ENCODE measurements at regions not wholly inside any gene's neighbourhood (a gene's known extent, or its start where the extent isn't known, plus 50 kb on each side); places are given as distances from the start of the nearest gene placed in this dataset.

DNA sequence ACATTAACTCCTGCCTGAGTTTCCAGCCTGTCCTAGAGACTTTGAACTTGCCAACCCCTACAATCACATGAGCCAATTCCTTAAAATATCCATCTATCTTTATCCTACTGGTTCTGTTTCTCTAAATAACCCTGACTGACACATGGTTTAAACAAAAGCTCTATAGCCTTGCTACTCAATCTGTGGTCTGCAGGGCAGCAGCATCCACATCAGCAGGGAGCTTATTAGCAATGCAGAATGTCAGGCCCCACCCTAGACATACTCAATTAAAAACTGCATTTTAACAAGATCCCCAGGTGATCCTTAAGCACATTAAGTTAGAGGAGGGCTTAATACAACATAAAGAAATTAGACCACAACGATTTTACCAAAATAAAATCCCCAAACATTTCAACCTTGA, 108.3 kb upstream of the CPSF6 start:
- H4K20me1 ChIP-seq (ENCODE audit: insufficient read depth, low read length) = no peaks in the 10 kb centered on the region

DNA sequence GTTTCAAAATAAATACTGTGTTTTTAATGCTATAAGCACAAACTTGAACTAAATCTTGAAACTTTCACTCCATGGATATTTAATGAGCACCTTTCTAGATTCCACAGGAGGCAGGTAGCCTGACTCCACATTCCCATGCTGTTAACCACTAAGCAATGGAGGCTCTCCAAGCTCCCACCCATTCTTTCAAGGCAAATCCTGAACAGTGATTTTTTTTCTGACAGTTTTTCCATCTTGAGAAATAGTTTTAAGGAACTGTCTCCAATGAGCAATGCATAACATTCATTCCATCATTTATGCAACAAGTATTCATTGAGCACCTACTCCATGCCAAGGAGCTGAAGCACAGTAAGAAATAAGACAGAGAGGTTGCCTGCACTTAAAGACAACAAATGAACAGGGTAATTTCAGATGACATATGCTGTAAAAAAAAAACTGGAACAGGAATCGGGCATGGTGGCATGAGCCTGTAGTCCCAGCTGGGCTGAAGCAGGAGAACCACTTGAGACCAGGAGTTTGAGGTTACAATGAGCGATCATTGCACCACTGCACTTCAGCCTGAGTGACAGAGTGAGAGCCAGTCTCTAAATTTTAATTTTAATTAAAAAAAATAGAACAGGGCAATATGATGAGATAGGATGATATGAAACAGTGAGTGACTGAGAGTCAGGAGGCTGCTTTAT, 102.3 kb upstream of the CPSF6 start:
- Mint-ChIP-seq H3K27me3 (ENCODE audit: low read depth, unreplicated experiment) (peaks cover 8% of the 10 kb centered on the region), H3K27ac (ENCODE audit: unreplicated experiment) (no peak overlapping the region), H3K4me3 (ENCODE audit: unreplicated experiment) (no peak overlapping the region), H3K4me1 (ENCODE audit: low read depth, unreplicated experiment) (no peaks in the 10 kb centered on the region), H3K36me3 (ENCODE audit: low read depth, unreplicated experiment) (no peaks in the 10 kb centered on the region), H3K9me3 (ENCODE audit: unreplicated experiment) (peaks cover 21% of the 10 kb centered on the region)
- no peaks in the 10 kb centered on the region for H3K27me3 ChIP-seq (ENCODE audit: insufficient read depth, low read length)
- peaks cover 6% of the 10 kb centered on the region for H3K9me3 ChIP-seq (ENCODE audit: insufficient read depth, low read depth, low read length)
- no peaks in the 10 kb centered on the region for H3K79me2 ChIP-seq (ENCODE audit: insufficient read depth, low read length)
- FAIRE-seq (no peak), DNase-seq (ENCODE audit: low read depth) (no peak)
- H3K9ac ChIP-seq (ENCODE audit: low read length) = no peak overlapping the region
- H4K20me1 ChIP-seq (ENCODE audit: insufficient read depth, low read length) = no peaks in the 10 kb centered on the region
- no peak overlapping the region for H3K4me3 ChIP-seq (ENCODE audit: insufficient read depth, low read depth, low read length)
- H3K4me1 ChIP-seq (ENCODE audit: insufficient read depth, low read length) = no peaks in the 10 kb centered on the region
- H3K4me2 ChIP-seq (ENCODE audit: low read length) = no peak overlapping the region
- no peak overlapping the region for H2AFZ ChIP-seq (ENCODE audit: low read depth, low read length)
- H3K27ac ChIP-seq (ENCODE audit: low read depth, low read length) = no peak overlapping the region
- TF ChIP-seq EZH2 (IDR thresholded peaks at IDR 0.05; ENCODE audit: insufficient read depth, low read length) = no peak
- H3K36me3 ChIP-seq (ENCODE audit: insufficient read depth, low read length) = no peaks in the 10 kb centered on the region

More for the DNA sequence above, 108.3 kb upstream of the CPSF6 start:
- Histone ChIP-seq H3K4me3 (ENCODE audit: insufficient read depth, low read depth, low read length) (no peak overlapping the region), H3K9ac (ENCODE audit: low read length) (no peak overlapping the region), H3K79me2 (ENCODE audit: insufficient read depth, low read length) (no peaks in the 10 kb centered on the region), H3K4me2 (ENCODE audit: low read length) (no peak overlapping the region), H3K36me3 (ENCODE audit: insufficient read depth, low read length) (no peaks in the 10 kb centered on the region), H3K27ac (ENCODE audit: low read depth, low read length) (no peak overlapping the region), H2AFZ (ENCODE audit: low read depth, low read length) (no peak overlapping the region), H3K27me3 (ENCODE audit: insufficient read depth, low read length) (no peaks in the 10 kb centered on the region), H3K9me3 (ENCODE audit: insufficient read depth, low read depth, low read length) (no peaks in the 10 kb centered on the region), H3K4me1 (ENCODE audit: insufficient read depth, low read length) (no peaks in the 10 kb centered on the region)
- Mint-ChIP-seq H3K4me3 (ENCODE audit: unreplicated experiment) (no peak overlapping the region), H3K9me3 (ENCODE audit: unreplicated experiment) (no peaks in the 10 kb centered on the region), H3K4me1 (ENCODE audit: low read depth, unreplicated experiment) (peaks cover 4% of the 10 kb centered on the region), H3K27ac (ENCODE audit: unreplicated experiment) (no peak overlapping the region), H3K36me3 (ENCODE audit: low read depth, unreplicated experiment) (no peaks in the 10 kb centered on the region), H3K27me3 (ENCODE audit: low read depth, unreplicated experiment) (peaks cover 12% of the 10 kb centered on the region)
- TF ChIP-seq, protein P1, sequence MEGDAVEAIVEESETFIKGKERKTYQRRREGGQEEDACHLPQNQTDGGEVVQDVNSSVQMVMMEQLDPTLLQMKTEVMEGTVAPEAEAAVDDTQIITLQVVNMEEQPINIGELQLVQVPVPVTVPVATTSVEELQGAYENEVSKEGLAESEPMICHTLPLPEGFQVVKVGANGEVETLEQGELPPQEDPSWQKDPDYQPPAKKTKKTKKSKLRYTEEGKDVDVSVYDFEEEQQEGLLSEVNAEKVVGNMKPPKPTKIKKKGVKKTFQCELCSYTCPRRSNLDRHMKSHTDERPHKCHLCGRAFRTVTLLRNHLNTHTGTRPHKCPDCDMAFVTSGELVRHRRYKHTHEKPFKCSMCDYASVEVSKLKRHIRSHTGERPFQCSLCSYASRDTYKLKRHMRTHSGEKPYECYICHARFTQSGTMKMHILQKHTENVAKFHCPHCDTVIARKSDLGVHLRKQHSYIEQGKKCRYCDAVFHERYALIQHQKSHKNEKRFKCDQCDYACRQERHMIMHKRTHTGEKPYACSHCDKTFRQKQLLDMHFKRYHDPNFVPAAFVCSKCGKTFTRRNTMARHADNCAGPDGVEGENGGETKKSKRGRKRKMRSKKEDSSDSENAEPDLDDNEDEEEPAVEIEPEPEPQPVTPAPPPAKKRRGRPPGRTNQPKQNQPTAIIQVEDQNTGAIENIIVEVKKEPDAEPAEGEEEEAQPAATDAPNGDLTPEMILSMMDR (IDR thresholded peaks at IDR 0.05; ENCODE audit: insufficient read depth, low read depth, low read length) = no peak
- DNase-seq (ENCODE audit: low read depth) (no peak), FAIRE-seq (no peak)

DNA sequence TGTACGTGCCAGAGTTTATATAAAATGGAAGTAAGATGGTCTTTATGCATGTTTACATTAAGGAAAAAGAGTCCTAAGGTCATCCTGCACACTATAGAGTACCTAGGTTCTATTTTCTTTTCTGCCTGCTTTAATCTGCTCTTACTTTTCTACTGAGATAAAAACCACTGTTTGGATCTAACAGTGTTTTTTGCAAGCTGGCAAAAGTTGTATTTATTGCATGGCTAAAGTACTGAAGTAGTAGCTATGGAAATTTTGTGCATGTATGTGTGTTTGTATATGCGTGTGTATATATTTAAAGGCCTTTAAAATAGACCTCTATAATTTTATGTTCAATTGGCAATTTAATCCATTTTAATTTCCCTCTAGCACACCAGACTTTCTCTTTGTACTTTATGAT, 98.3 kb upstream of the CPSF6 start:
- no peaks in the 10 kb centered on the region for H3K27me3 Mint-ChIP-seq (ENCODE audit: low read depth, unreplicated experiment)
- Histone ChIP-seq H3K9me3 (ENCODE audit: insufficient read depth, low read depth, low read length) (peaks cover 6% of the 10 kb centered on the region), H3K27me3 (ENCODE audit: insufficient read depth, low read length) (no peaks in the 10 kb centered on the region), H3K4me2 (ENCODE audit: low read length) (no peak overlapping the region), H4K20me1 (ENCODE audit: insufficient read depth, low read length) (no peaks in the 10 kb centered on the region), H3K79me2 (ENCODE audit: insufficient read depth, low read length) (no peaks in the 10 kb centered on the region), H3K4me3 (ENCODE audit: insufficient read depth, low read depth, low read length) (no peak overlapping the region), H3K4me1 (ENCODE audit: insufficient read depth, low read length) (no peaks in the 10 kb centered on the region), H3K36me3 (ENCODE audit: insufficient read depth, low read length) (no peaks in the 10 kb centered on the region), H2AFZ (ENCODE audit: low read depth, low read length) (no peak overlapping the region), H3K27ac (ENCODE audit: low read depth, low read length) (no peak overlapping the region), H3K9ac (ENCODE audit: low read length) (no peak overlapping the region)
- H3K4me3 Mint-ChIP-seq (ENCODE audit: unreplicated experiment) = no peak overlapping the region
- peaks cover 21% of the 10 kb centered on the region for H3K9me3 Mint-ChIP-seq (ENCODE audit: unreplicated experiment)
- DNase-seq (ENCODE audit: low read depth) (no peak), FAIRE-seq (no peak)
- H3K27ac Mint-ChIP-seq (ENCODE audit: unreplicated experiment) = no peak overlapping the region
- H3K36me3 Mint-ChIP-seq (ENCODE audit: low read depth, unreplicated experiment) = no peaks in the 10 kb centered on the region
- no peaks in the 10 kb centered on the region for H3K4me1 Mint-ChIP-seq (ENCODE audit: low read depth, unreplicated experiment)
- TF ChIP-seq, protein P1 (IDR thresholded peaks at IDR 0.05; ENCODE audit: insufficient read depth, low read depth, low read length) = no peak
- no peak for TF ChIP-seq EZH2 (IDR thresholded peaks at IDR 0.05; ENCODE audit: insufficient read depth, low read length)
